PC-9 (cell line): ENCODE measurements at regions not wholly inside any gene's neighbourhood (a gene's known extent, or its start where the extent isn't known, plus 50 kb on each side); places are given as distances from the start of the nearest gene placed in this dataset.

Source experiments
- BruUV-seq: library from RNA; stranded (reverse); fragments of 400-500 nt; replicated peaks from 2 replicates; lab custom pipeline; 2021; lab: Mats Ljungman, UMichigan
- CTCF ChIA-PET: fragments of 300-600 bp; sonication (Branson Sonifier 250); formaldehyde crosslinking; loops from one replicate; lab custom pipeline; 2022; ENCODE audit warnings: antibody characterized with exemption; lab: Charles Lee
- POLR2A ChIA-PET: fragments of 300-600 bp; sonication (Branson Sonifier 250); formaldehyde crosslinking; loops from one replicate; lab custom pipeline; 2022; ENCODE audit warnings: antibody characterized with exemption; ENCODE audit not compliant: unreplicated experiment; lab: Charles Lee
- DNase-seq, 2 experiments: peaks; one replicate each; pipeline versions ENCODE4 v3.0.0 to v3.0.0-alpha.2; 2015 to 2022; ENCODE audit warnings: mixed read lengths in 1 of 2
- H2AFZ ChIP-seq: fragments of 200-600 bp; sonication (generic); 2 replicates; pipeline ENCODE4 v1.8.1; 2017; ENCODE audit warnings: antibody characterized with exemption
- H3F3A ChIP-seq: fragments of 200-600 bp; sonication (generic); 2 replicates; pipeline ENCODE4 v1.8.1; 2017; ENCODE audit warnings: antibody characterized with exemption, mild to moderate bottlenecking, low read depth; ENCODE audit not compliant: insufficient read depth
- H3K27ac ChIP-seq: fragments of 200-600 bp; sonication (generic); 2 replicates; pipeline ENCODE4 v1.6.1; 2016; ENCODE audit warnings: mixed run types
- H3K27me3 ChIP-seq: fragments of 200-600 bp; sonication (generic); 2 replicates; pipeline ENCODE4 v1.6.1; 2016; ENCODE audit warnings: low read depth, mixed run types; ENCODE audit not compliant: insufficient read depth
- H3K36me3 ChIP-seq: fragments of 200-600 bp; sonication (generic); 2 replicates; pipeline ENCODE4 v1.6.1; 2016; ENCODE audit warnings: low read depth, mixed run types
- H3K4me1 ChIP-seq: fragments of 200-600 bp; sonication (generic); replicated peaks from 2 replicates; pipeline ENCODE4 v1.6.1; 2016; ENCODE audit warnings: mixed run types; ENCODE audit not compliant: insufficient read depth
- H3K4me2 ChIP-seq: fragments of 200-600 bp; sonication (generic); 2 replicates; pipeline ENCODE4 v1.6.1; 2017; ENCODE audit warnings: mixed run types
- H3K4me3 ChIP-seq: fragments of 200-600 bp; sonication (generic); 2 replicates; pipeline ENCODE4 v1.6.1; 2016; ENCODE audit warnings: mixed run types
- H3K79me2 ChIP-seq: fragments of 200-600 bp; sonication (generic); 2 replicates; pipeline ENCODE4 v1.6.1; 2017; ENCODE audit warnings: low read depth, mixed run types
- H3K9me2 ChIP-seq: fragments of 200-600 bp; sonication (generic); 2 replicates; pipeline ENCODE4 v1.8.1; 2017; ENCODE audit warnings: mild to moderate bottlenecking; ENCODE audit not compliant: insufficient read depth
- H3K9me3 ChIP-seq: fragments of 200-600 bp; sonication (generic); 2 replicates; pipeline ENCODE4 v1.8.1; 2016; ENCODE audit warnings: low read depth; ENCODE audit not compliant: insufficient read depth
- H4K20me1 ChIP-seq: fragments of 200-600 bp; sonication (generic); 2 replicates; pipeline ENCODE4 v1.8.1; 2017; ENCODE audit not compliant: insufficient read depth
- CTCF ChIP-seq: fragments of 200-600 bp; sonication (generic); conservative IDR thresholded peaks from 2 replicates; pipeline ENCODE4 v1.6.1; 2017; ENCODE audit warnings: mixed run types, antibody characterized with exemption, mild to moderate bottlenecking, moderate library complexity
- EZH2 ChIP-seq: fragments of 200-600 bp; sonication (generic); IDR thresholded peaks from 2 replicates; pipeline ENCODE4 v1.8.0; 2017; ENCODE audit warnings: antibody characterized with exemption, low read depth
- intact Hi-C: fragments of 100-400 bp; cut with micrococcal nuclease; formaldehyde crosslinking; loops from one replicate; pipeline ENCODE4 v1.10.0; 2022; ENCODE audit not compliant: unreplicated experiment

DNA sequence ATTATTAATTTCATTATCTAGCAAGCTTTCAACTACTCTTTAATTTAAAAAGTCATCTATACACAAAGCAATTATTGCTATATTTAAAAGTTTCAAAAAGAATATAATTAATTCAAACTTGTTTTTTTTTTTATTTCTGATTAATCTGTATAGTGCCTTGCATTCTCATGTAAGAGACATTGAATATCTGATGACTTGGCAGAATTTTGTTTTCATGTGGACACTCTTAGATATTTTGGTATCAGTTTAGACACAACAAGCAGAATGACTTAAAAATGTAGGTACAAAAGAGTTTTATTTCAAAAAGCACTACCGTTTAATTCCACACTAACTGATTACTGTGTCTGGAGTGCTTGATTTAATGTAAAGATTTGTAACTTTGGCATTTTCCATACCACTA is 1129.6 kb downstream of the PDHA2 start:
- TF ChIP-seq EZH2, result no peak
- no peak for TF ChIP-seq CTCF
- H4K20me1 ChIP-seq, result no peaks in the 10 kb centered on the region

DNA sequence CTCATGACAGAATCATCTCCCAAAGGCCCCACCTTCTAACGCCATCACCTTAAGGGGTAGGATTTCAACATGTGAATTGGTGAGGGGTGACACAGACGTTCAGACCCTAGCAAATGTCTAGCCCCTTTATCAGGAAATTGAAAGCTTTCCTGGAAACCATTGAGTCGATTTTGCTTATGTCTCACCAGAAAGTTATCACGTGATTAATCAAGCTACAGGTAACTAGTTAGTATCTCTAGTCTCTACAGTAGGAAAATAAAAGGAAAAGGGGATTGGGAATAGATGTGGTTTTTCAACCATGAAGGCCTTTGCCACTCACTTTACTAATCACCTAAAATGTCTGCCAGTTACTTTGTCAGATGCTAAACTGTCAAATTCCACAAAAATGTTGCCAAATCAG is 1133.0 kb downstream of the PDHA2 start:
- BruUV-seq, result no TSS peak
- intact Hi-C loops, result no loop called here
- Histone ChIP-seq H3K4me3 (no peak overlapping the region), H2AFZ (no peak overlapping the region), H3K4me2 (no peak overlapping the region), H3F3A (no peaks in the 10 kb centered on the region), H3K4me1 (no peaks in the 10 kb centered on the region), H3K9me2 (no peaks in the 10 kb centered on the region), H3K36me3 (no peaks in the 10 kb centered on the region), H3K27me3 (no peaks in the 10 kb centered on the region), H4K20me1 (no peaks in the 10 kb centered on the region), H3K79me2 (no peaks in the 10 kb centered on the region), H3K9me3 (no peaks in the 10 kb centered on the region), H3K27ac (no peak overlapping the region)
- POLR2A ChIA-PET, result no interaction called here
- CTCF ChIA-PET, result no interaction called here
- DNase-seq, result no peak
- TF ChIP-seq CTCF (no peak), EZH2 (no peak)

More for the DNA sequence above, 1129.6 kb downstream of the PDHA2 start:
- no TSS peak for BruUV-seq
- H3K27me3 ChIP-seq, result no peaks in the 10 kb centered on the region
- no peaks in the 10 kb centered on the region for H3K4me1 ChIP-seq
- POLR2A ChIA-PET, result no interaction called here
- no peaks in the 10 kb centered on the region for H3K9me3 ChIP-seq
- no peak overlapping the region for H3K4me2 ChIP-seq
- H3K9me2 ChIP-seq, result no peaks in the 10 kb centered on the region
- no peak for DNase-seq
- no peaks in the 10 kb centered on the region for H3K36me3 ChIP-seq
- no peak overlapping the region for H2AFZ ChIP-seq
- H3F3A ChIP-seq, result no peaks in the 10 kb centered on the region
- H3K27ac ChIP-seq, result no peak overlapping the region
- H3K4me3 ChIP-seq, result no peak overlapping the region
- CTCF ChIA-PET, result no interaction called here
- no peaks in the 10 kb centered on the region for H3K79me2 ChIP-seq
- intact Hi-C loops, result no loop called here

- CTCF ChIA-PET, result no interaction called here
- intact Hi-C loops, result no loop called here
Measured at GRCh38 chr4:96974295-96974694, 1134.4 kb downstream of the PDHA2 start.

More at GRCh38 chr4:96974295-96974694, 1134.4 kb downstream of the PDHA2 start:
- no peaks in the 10 kb centered on the region for H4K20me1 ChIP-seq
- no TSS peak for BruUV-seq
- no peak overlapping the region for H3K27ac ChIP-seq
- H3K36me3 ChIP-seq, result no peaks in the 10 kb centered on the region
- no peaks in the 10 kb centered on the region for H3K4me1 ChIP-seq
- no peaks in the 10 kb centered on the region for H3K9me3 ChIP-seq
- H3K27me3 ChIP-seq, result no peaks in the 10 kb centered on the region
- H3K79me2 ChIP-seq, result no peaks in the 10 kb centered on the region
- H2AFZ ChIP-seq, result no peak overlapping the region
- H3F3A ChIP-seq, result no peaks in the 10 kb centered on the region
- POLR2A ChIA-PET, result no interaction called here
- no peak overlapping the region for H3K4me2 ChIP-seq
- no peak for TF ChIP-seq CTCF
- TF ChIP-seq EZH2, result no peak
- H3K4me3 ChIP-seq, result no peak overlapping the region
- no peaks in the 10 kb centered on the region for H3K9me2 ChIP-seq
- DNase-seq, result no peak
